ENCODE measurements at regions not wholly inside any gene's neighbourhood (a gene's known extent, or its start where the extent isn't known, plus 50 kb on each side); places are given as distances from the start of the nearest gene placed in this dataset.

DNA sequence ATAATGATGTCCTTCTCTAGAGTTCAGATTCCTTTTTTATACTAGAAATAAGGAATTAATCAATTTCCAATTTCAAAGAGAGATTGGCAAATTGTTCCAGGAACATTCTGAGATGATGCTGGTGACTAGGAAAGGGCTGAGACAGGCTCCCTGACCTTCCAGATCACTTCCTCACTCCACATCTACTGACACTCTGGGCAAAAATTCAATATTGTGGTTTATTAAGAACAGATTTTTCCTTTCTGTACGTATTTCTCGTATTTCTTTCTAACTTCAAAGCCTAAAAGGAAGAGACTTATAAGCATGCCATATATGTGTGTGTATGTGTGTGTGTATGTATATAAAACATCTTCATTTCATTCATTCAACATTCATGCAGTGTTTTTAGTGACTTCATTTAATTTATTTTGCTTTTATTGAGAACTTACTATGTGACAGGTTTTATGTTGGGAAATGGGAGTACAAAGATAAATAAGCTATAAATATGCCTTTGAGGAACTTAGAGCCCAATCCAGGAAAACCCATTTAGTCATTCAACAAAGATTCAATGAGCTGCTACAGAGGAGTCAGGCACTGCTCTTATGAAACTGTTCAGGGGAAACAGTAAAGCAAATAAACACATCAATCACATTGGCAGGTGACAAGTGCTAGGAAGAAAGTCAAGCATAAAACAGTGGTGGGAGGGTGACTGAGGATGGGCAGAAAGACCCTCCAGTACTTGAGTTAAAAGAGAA, 137.9 kb downstream of the RDH14 start:
- DNase-seq: no peak

DNA sequence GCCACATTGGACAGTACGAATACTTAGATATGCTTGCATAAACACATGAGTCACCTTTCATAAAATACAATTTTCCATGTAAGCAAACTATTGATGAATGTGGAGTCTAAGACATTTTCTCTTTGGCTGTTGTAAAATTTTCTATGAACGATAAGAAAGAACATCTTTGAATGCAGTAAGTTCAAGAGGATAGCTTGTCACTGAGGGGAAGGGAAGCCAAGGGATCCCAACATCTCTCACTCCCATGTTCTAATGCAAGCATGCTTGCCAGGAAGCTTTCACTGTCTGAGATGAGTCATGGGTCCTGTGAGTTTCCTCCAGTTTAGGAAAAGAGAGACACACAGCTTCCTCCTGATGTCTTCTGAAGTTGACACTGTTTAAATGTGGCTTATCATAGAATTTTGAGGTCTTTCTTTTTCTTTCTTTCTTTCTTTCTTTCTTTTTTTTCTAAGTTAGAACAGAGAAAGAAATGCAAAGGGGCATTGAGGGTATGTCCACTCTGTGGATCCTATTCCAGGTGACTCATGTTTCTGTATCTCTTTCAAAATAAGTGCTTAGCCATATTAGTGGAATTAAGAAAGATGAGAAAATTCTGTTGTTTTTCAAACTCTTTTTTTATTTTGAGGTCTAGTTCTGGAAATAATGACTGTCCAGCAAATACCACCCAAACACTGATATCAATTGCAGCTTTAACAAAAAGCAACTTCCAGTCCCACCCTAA, 146.6 kb downstream of the RDH14 start:
- DNase-seq: no peak

DNA sequence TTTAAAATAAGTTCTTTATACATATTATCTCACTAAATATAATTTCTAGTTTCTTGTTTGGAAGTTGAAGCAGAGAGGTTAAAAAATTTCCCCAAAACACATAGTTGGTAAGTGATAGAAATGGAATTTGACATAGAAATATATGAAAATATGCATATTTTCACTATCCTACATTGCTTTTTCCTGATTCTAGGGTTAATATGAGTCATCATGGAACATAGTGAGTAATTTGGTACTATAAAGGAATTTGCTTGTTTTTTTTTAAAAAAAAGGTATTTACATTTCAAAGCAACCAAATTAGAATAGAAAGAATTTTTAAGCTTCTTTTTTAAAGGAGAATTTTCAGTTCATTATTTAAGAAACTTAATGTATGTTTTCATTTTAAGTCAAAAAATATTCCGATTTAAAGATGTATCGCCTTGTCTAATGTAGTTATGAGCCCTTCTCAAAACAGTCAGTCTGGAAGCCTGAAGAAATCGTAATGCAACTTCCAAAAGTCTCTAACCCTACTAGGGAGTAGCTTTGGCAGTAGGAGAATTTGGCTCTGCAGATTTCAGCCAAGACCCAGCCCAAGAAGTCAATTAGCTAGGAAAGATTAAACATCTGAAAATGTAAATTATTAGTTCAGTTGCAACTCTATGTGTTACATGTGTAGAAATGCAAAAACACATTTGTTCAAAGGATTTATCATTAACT, 147.3 kb downstream of the RDH14 start:
- DNase-seq: no peak

DNA sequence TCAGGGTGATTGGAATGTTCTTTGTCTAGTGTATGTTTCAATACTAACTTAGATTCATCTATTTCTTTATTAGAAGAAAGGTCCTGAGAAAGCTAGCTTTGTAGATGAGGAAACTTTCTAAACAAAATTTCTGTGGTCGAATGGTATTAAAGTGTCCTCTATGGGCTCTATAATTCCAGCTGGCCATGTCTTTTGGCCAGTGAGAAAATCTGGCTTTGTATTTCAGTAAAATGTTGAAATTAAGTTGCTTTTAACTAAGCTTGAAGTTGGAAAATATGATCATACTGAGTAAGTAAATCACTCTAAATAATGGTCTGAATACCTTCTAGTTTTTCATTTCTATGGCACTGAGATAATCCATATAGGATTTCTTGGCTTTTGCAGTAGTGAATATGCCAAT, 148.8 kb downstream of the RDH14 start:
- DNase-seq: no peak

DNA sequence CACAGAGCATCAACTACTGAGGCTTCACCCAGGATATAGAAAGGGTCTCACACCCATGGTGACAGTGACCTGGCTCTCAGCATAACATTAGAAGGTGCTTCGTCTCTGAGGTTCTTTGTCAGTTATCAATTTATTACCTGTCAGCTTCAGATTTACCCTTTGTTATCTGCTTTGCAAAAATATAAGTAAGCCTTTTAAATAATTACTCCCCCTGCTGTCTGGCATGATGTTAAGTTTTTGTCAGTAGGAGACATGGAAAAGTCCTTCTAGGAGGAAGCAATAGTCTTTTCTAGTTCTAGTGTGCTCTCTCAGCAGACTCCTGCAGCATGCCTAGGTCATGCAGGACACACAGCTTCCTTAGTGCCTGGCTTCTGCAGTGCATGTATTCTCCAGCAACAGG, 149.9 kb downstream of the RDH14 start:
- DNase-seq: no peak

DNA sequence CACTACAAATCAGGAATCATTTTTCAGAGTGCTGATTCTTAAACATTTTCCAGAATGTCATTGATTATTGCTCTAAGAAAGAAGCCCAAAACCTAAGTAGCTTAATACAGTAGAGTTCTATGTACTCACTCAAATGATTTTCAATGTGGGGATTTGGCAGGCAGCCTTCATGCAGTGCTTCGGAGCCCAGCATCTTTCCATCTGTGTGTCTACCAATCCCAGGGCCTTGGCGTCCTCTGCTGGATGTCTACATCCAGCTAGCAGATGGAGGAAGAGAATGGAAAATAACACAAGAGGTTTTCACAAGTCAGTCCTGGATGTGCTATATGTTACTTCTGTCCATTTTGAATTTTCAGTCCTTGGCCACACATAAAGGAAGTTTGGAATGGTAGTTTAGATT, 151.8 kb downstream of the RDH14 start:
- DNase-seq: no peak

DNA sequence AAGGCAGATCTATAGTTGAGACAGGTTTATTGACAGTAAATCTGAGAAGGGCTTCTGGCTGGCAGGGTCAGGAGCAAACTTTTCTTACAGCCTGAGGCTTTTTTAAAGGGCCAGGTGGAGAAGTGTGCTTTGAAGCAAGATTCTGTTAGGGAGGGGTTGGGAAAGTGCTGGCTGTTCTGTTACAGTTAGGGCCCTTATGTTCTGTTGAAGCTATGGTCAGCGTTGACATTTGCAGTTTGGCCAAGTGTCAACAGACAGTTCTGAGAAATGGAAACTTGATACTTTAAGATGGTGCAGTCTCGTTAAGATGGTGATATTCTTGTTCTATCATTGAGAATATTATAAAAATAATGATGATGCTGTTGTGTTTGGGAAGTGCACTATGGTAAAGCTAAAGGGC, 154.2 kb downstream of the RDH14 start:
- no peak for DNase-seq

DNA sequence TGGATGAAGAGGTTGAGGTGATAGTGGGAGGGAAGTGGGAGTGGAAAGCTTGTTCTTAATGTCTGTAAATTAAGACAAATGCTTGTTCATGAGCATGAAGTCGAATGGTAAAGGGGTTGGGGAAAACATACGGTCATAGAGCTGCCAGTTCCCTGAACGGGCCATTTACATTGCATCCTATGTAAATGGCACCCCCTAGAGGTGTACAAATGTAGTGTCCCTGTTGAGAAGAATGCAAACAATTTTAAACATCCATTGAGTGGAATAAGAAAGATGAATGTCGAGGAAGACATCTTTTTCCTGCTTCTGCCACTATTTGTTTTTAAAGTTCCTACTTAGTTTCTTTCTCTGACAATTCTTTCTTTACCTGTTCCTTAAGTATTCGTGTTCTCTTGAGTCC, 155.7 kb downstream of the RDH14 start:
- no peak for DNase-seq

DNA sequence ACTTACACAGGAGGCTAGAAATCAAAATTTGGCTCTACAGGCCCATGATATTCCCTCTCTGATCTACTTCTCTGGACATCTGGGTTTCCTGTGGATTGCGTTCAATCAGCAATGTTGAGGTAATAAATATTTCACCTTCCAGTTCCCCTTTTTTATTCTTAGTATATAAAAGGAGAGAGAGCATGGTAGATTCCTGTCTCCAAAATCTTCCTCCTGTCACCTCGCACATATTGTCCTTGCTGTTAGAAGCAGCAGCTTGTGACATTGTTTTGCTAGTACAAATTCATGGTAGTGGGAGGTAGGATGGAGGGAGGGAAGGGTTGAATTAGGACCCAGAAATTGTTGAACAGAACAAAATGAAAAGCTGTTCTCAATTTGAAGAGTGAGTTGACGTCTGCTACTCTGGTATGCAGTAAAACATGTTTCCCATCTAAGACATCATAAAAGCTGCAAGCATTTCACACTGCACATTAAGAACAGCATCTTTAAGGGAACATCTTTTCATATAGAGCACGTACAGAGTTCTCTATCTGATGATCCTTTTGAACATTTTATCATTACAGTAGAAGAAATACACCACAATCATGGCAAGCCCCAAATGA, 156.4 kb downstream of the RDH14 start:
- no peak for DNase-seq

DNA sequence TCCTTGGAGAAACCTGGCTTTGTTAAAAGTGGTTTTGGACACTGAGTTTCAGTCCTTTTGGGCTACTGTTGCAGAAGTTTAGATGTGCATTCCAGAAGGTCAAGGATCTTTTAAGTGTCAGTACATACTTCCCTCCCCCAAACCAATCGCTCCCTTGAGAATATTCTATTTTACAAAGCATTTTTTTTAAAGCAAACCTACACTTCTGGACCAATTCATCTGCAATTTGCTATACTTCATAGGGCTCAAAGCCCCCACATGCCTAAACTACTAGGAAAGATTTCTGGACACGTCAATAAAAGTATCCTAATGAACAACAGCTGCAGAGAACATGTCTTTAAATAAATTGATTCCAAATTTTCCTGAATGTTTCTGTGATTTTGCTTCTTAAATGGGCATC, 157.6 kb downstream of the RDH14 start:
- DNase-seq: no peak

DNA sequence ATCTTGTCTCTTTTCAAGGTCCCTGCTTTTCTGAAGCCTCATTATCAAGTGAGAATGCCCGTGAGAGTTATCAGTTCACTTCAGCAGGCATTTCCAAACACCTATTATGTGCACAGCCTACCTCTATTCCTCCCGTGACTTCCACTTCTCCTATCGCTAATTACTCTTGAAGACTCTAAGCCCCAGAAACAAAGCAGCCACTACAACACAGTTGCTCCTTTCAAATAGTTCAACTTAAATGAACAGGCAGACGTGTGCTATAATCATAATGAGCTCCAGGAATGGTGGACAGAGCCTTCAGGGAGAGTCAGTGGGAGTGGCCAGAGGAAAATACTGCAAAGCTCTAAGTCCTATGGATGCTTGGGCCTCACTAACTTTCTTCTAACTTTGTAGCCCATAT, 159.0 kb downstream of the RDH14 start:
- DNase-seq: no peak

DNA sequence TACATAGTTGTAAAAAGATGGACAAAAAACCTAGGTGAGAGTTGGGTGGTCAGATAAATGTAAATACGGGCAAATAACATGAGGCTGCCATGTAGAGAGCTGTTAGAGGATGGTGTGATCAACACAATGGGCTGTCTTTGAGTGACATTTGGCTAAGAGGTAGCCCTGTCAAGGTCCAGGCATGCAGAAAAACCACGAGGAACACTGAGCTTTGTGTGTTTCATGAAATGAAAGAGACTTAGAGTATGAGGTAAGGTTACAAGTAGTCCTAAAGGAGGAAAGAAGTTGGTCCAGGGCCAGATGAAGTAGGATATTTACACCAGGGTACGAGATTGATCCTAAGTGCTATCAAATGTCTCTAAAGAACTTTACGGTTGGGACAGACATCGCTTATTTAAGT, 160.9 kb downstream of the RDH14 start:
- DNase-seq: no peak

DNA sequence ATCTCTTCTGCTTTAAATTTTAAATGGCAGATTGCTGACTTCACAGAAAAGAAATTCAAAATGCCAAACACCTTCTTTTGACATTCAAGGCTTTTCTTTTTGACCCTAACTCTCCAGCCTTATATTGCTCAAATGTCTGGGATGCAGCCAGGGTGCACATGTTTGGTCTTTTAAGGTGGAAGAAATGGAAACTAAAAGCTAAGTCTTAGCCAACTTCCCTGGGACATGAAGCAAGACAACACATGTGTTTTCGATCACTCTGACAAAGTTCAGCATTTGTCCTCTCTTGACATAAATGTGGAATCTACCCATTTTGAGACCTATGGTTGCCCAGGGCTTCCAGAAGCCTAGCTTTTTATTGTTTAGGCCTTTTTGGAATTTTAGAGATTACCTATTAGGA, 161.6 kb downstream of the RDH14 start:
- DNase-seq: no peak

DNA sequence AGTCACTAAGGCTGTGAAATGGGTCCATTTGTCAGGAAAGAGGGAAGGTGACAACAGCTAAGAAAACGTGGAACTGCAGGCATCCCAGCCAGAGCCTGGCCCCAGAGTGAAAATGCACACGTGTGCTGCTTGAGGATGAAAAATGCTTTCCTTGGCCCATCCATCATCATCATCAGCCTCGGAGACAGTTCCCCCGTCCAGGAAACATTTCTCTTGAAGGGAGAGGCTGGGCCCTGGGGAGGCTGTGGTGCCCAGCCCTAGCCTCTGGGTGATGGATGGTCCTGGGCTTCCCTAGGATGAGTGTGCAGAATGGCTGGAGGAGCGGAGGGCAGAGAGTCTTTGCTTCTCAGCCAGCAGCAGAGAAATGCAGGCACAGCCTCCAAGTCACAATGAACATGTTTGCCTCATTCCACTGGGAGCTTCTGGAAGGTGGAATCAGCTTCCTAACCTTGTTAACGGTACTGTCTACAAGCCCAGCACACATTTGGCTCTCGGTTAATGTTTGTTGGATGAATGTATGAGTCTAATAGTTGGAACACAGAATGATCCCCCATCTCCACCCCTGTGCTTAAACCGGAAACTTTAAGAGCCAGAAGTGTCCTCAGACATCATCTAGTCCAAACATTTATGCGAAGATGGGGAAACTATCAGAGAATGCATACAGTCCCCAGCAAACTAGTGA, 164.0 kb downstream of the RDH14 start:
- DNase-seq: no peak

DNA sequence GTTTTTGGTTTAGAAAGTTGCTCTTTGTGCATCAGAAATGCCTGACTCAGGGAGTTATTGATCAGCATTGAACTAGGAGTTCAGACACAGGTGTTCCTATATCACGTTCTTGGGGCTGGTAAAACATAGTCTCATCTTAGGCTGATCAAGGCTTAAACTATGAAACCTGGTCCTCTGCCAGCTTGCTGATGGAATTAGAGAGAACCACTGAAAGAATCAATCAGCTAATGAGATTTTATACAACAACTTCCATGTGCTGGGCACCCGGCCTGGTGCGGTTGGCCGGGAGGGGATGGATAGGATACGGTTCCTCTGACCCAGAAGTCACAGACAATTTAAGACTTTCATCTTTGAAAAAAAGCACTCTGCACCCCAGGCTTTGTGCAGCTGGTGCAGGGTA, 164.9 kb downstream of the RDH14 start:
- no peak for DNase-seq

DNA sequence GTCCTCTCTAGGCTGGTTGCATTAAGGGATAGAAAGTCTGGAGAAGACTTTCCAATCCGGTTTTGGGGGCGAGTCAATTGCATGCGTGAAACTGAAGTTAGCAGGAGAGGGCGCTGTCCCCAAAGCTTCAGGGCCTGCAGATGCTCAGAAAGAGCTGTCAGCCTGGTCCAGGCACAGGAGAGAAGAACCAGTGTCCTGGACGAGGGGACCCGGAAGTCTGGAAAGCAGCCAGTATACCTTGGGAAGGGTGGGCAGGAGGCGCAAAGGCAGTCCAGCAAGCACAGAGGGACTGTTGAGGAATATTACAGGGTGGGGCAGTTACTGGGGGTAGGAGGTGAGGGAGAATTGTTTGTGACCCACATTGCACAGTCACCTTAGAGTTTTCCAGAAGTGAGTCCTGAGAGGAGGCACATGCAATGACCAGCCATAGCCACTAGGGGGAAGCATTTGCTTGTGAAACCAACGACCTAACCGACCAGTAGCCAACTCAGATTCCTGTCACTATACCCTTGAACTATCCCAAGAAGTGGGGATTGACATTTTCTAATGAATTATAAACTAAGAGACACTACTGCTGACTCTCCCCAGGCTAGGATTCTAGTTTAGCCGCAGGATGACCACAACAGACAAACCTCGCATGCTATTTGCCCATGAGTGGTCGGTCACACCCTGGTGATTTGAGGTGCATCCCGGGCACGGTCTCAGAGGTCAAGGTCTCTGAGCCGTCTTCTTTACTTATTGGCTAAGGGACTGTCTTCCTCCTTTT, 172.8 kb downstream of the RDH14 start:
- DNase-seq: no peak

DNA sequence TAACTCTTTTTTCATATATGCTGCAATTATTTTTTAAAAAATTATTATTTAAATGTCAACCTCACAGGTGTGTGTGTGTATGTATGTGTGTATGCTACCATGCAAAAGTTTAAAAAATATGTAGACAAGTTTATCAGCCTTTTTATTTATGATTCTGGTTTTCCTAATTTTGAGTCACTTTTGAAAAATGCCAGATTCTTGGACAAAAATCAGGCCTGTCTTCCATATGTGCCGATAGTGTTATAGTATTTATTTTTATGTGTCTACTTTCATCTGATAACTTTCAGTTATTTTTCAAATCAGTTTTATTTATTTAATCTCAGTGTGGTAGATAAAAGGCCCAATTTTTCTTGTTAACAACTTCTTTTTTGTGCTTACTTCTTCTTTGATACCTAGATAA, 176.2 kb downstream of the RDH14 start:
- no peak for DNase-seq

DNA sequence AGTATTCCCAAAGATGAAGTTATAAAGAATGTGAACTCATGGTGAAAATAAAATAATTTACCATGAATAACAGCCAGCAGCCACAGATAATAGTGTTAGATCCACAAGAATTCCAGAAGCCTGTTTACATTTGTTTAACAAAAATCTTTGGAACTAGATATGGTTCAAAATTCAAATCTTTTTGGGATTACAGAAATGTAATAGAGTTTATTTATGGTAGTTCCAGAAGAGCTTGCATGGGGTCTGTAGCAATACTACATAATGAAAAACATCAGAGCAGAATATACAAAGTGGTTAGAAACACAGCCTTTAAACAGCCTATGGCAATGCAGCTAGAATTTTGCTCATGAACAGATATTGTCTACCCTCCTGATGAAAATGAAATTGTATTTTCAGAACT, 179.1 kb downstream of the RDH14 start:
- no peak for DNase-seq

DNA sequence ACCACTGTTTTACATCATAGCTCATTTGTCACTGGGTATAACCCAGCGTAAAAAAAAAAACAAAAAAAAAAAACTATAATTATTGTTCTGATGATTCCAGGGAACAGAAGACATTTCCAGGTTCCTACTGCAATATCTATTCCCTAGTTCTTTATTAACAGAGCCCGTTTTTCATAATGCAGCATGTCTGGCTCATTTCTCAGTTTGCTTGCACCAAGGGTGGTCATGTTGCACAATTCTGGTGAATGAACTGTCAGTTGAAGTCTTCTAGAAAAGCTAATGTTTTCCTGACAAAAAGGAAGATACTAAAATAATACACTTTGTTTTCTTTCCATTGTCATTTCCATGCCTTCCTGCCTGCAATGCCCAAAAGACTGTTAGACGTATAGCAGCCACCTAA, 180.1 kb downstream of the RDH14 start:
- DNase-seq: no peak

DNA sequence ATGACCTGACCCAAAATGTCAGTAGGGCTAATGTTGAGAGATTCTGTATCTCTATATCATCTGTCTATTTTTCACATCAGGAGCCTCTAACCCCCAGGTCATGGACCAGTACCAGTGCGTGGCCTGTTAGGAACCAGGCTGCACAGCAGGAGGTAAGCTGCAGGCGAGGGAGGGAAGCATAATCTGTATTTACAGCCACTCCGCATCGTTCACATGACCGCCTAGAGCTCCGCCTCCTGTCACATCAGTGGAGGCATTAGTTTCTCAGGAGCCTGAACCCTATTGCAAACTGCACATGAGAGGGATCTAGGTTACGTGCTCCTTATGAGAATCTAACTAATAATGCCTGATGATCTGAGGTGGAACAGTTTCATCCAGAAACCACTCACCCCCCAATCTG, 180.6 kb downstream of the RDH14 start:
- DNase-seq: no peak

DNA sequence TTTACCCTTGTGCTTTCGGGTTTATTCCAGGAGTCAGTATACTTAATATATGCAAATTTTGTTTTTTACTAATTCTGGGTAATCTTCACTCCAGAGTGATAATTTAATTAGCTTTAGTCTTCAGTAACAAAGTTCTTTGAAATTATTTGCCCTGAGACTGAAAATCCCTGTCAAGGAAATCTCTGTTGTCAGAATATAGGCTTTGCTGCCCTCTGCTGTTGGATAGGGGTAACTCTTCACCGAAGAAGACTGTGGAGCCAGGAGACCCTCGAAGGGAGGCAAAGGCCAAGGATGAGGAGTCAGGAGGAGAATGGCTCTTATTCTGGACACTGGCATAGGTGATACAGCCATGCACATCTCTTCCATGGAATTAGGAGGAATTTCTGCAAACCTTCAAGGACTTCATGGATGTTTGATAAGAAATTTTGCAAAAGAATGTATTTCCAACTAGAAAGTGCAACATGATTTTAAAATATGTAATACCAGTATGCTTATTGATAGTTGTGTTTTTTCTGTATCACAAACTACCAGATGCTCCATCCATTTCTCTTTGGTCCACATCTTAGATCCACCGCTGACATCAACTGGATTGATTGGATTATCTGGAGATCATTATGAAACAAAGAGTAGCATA, 182.3 kb downstream of the RDH14 start:
- no peak for DNase-seq

DNA sequence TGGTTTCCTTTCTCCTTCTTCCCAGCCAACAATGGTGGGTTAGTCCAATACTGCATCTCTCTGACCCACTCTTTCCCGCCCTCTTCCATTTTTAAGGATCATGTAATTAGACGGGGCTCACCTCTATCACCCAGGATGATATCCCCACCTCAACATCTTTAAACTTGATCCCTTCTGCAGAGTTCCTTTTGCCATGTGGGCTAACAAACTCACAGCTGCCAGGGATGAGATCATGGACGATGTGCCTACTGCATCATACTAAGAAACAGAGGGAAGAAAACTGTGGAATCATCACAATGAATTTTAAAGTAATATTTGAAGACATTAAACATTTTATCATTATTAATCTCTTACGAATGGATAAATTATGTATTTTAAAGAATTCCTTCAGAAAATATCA, 183.5 kb downstream of the RDH14 start:
- DNase-seq: no peak

Measured in NCI-H2081 treated with DMSO at 0.1 percent for 48 hours (cell line).